Astrocyte of the cerebellum (primary cell): ENCODE measurements at regions not wholly inside any gene's neighbourhood (a gene's known extent, or its start where the extent isn't known, plus 50 kb on each side); places are given as distances from the start of the nearest gene placed in this dataset.

Source experiments
- DNase-seq: peaks from one replicate; pipeline ENCODE4 v3.0.0-alpha.2; 2011; ENCODE audit warnings: low read depth
- H3K4me3 ChIP-seq: 2 replicates; pipeline ENCODE4 v1.5.1; 2011; ENCODE audit warnings: mild to moderate bottlenecking, low read depth, low read length, moderate library complexity
- CTCF ChIP-seq: IDR thresholded peaks from 2 replicates; pipeline ENCODE4 v1.5.1; 2012; ENCODE audit warnings: low read length, low read depth, moderate library complexity, mild to moderate bottlenecking; ENCODE audit errors: missing control alignments
- in situ Hi-C: cut with HindIII; loops from 2 replicates; pipeline ENCODE4 v1.10.0; 2017; ENCODE audit warnings: low sequenced_read_pairs

GRCh38 chr18:4573735-4574134 lies 118.6 kb upstream of the DLGAP1 start:
- in situ Hi-C loops, result no loop called here
- no peak for TF ChIP-seq CTCF
- no peak overlapping the region for H3K4me3 ChIP-seq
- DNase-seq, result no peak

- DNase-seq, result no peak
- in situ Hi-C loops, result no loop called here
- no peak overlapping the region for H3K4me3 ChIP-seq
- TF ChIP-seq CTCF, result no peak
Observed at GRCh38 chr18:4557502-4557901, 102.4 kb upstream of the DLGAP1 start.

- TF ChIP-seq CTCF, result no peak
- no peak overlapping the region for H3K4me3 ChIP-seq
- in situ Hi-C loops, result no loop called here
- no peak for DNase-seq
Observed at GRCh38 chr18:4551001-4551360, 95.9 kb upstream of the DLGAP1 start.

GRCh38 chr18:4549164-4549872 lies 94.2 kb upstream of the DLGAP1 start:
- no peak for TF ChIP-seq CTCF
- H3K4me3 ChIP-seq, result no peak overlapping the region
- no peak for DNase-seq
- in situ Hi-C loops, result no loop called here

- TF ChIP-seq CTCF, result no peak
- in situ Hi-C loops, result no loop called here
- H3K4me3 ChIP-seq, result no peak overlapping the region
- no peak for DNase-seq
Observed at GRCh38 chr18:4547126-4547525, 92.0 kb upstream of the DLGAP1 start.

- TF ChIP-seq CTCF, result no peak
- DNase-seq, result no peak
- no peak overlapping the region for H3K4me3 ChIP-seq
- in situ Hi-C loops, result no loop called here
Observed at GRCh38 chr18:4544142-4544541, 89.0 kb upstream of the DLGAP1 start.

GRCh38 chr18:4543711-4544110 lies 88.6 kb upstream of the DLGAP1 start:
- in situ Hi-C loops, result no loop called here
- no peak overlapping the region for H3K4me3 ChIP-seq
- DNase-seq, result no peak
- TF ChIP-seq CTCF, result no peak
